Gastrocnemius medialis (tissue), 4 donors: ENCODE measurements at regions not wholly inside any gene's neighbourhood (a gene's known extent, or its start where the extent isn't known, plus 50 kb on each side); places are given as distances from the start of the nearest gene placed in this dataset.
"Not testable (repeated sequence)": the region's sequence is repeated elsewhere in the genome, so short reads cannot be mapped to it uniquely, and the experiment has no call there.

Source experiments
- ATAC-seq, 2 donors: fragments of 150-250 bp; one replicate each; pipeline ENCODE4 v1.9.1; 2016
- DNase-seq, 2 donors: peaks; one replicate each; pipeline ENCODE4 v3.0.0-alpha.2; 2019
- H3K27ac ChIP-seq, 4 donors: fragments of 200-600 bp; sonication (generic); 1 replicate in 1 of 4; 2 replicates in 3 of 4; pipeline ENCODE4 v1.5.1; 2016 to 2018; ENCODE audit warnings: mild to moderate bottlenecking in 2 of 4, moderate library complexity in 1 of 4
- H3K27me3 ChIP-seq, 3 donors: fragments of 200-600 bp; sonication (generic) in 2 of 3; 1 replicate in 1 of 3; 2 replicates in 2 of 3; pipeline versions ENCODE4 v1.5.1 to v1.6.0; 2016 to 2019; ENCODE audit warnings: mild to moderate bottlenecking in 1 of 3, moderate library complexity in 1 of 3
- H3K36me3 ChIP-seq, 2 donors: fragments of 200-600 bp; sonication (generic) in 1 of 2; one replicate each; pipeline ENCODE4 v1.5.1; 2017 to 2018
- H3K4me1 ChIP-seq, 2 donors: fragments of 200-600 bp; sonication (generic) in 1 of 2; one replicate each; pipeline ENCODE4 v1.5.1; 2016 to 2017; ENCODE audit warnings: mild to moderate bottlenecking in 2 of 2
- H3K4me3 ChIP-seq, 4 donors: fragments of 200-600 bp; sonication (generic) in 3 of 4; 1 replicate in 1 of 4; 2 replicates in 3 of 4; pipeline ENCODE4 v1.5.1; 2016 to 2019; ENCODE audit warnings: mild to moderate bottlenecking in 2 of 4
- H3K9me3 ChIP-seq, 3 donors: fragments of 200-600 bp; sonication (generic) in 2 of 3; 1 replicate in 1 of 3; 2 replicates in 2 of 3; pipeline ENCODE4 v1.5.1; 2016 to 2019
- CTCF ChIP-seq, 5 experiments: fragments of 450-650 bp in 3 of 5; fragments of 200-600 bp in 2 of 5; sonication (generic) in 2 of 5; IDR thresholded peaks in 4 of 5; conservative IDR thresholded peaks in 1 of 5; 1 replicate in 4 of 5; 2 replicates in 1 of 5; pipeline ENCODE4 v1.5.1; 2016 to 2019; ENCODE audit warnings: antibody characterized with exemption in 5 of 5, mild to moderate bottlenecking in 3 of 5, moderate library complexity in 3 of 5
- POLR2A ChIP-seq, 2 donors: fragments of 450-650 bp; IDR thresholded peaks; one replicate each; pipeline ENCODE4 v1.6.1; 2017; ENCODE audit warnings: antibody characterized with exemption in 2 of 2, mild to moderate bottlenecking in 2 of 2, moderate library complexity in 2 of 2
- in situ Hi-C, 4 donors: fragments of 200-750 bp; cut with MboI; loops; one replicate each; pipeline versions ENCODE4 v1.15.0 to v1.8.0; 2017; ENCODE audit warnings: low sequenced_read_pairs in 4 of 4
- intact Hi-C: fragments of 100-400 bp; cut with DNase I; formaldehyde crosslinking; loops from one replicate; pipeline ENCODE4 v1.15.1; 2023; ENCODE audit warnings: low total_unique reads

- Histone ChIP-seq H3K4me3 (no peak overlapping the region), H3K27me3 (no peaks in the 10 kb centered on the region), H3K36me3 (no peaks in the 10 kb centered on the region), H3K27ac (no peak overlapping the region), H3K4me1 (no peaks in the 10 kb centered on the region), H3K9me3 (no peaks in the 10 kb centered on the region)
- no peak for DNase-seq
- ATAC-seq = no peak
- no peak for TF ChIP-seq POLR2A (IDR thresholded peaks at IDR 0.05)
- no peak for TF ChIP-seq CTCF (IDR thresholded peaks at IDR 0.05 in 4 of 5, conservative IDR thresholded peaks at IDR 0.05 in 1 of 5)
- intact Hi-C loops (no loop called here), in situ Hi-C loops (no loop called here)
Observed at GRCh38 chr3:11908981-11909698, 62.5 kb upstream of the TAMM41 start.

DNA sequence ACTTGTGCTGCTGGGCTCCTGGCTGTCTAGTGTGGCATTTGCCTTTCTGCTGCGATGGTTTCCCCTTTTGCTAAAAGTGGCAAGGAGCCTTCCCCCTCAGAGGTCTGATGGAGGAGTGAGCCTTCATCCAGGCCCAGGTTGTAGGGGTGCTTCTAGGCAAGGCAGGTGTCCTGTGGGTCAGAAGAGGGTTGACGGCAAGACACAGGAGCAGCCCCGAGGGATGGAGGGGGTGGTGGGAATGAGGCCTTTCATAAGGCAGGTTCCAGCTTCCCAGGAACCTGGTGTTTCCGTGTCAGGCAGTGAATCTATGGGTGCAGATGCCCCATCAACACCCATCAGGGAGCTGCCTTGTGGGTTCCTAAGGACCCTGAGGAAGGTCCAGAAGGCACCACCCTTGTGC is 63.0 kb upstream of the TAMM41 start:
- Histone ChIP-seq H3K36me3 (no peaks in the 10 kb centered on the region), H3K4me3 (no peak overlapping the region), H3K27ac (no peak overlapping the region), H3K27me3 (no peaks in the 10 kb centered on the region), H3K9me3 (no peaks in the 10 kb centered on the region), H3K4me1 (no peaks in the 10 kb centered on the region)
- intact Hi-C loops = no loop called here
- in situ Hi-C loops = no loop called here
- TF ChIP-seq POLR2A (IDR thresholded peaks at IDR 0.05) = no peak
- no peak for TF ChIP-seq CTCF (IDR thresholded peaks at IDR 0.05 in 4 of 5, conservative IDR thresholded peaks at IDR 0.05 in 1 of 5)
- DNase-seq = no peak
- ATAC-seq = no peak

- H3K27ac ChIP-seq, H3K4me3 ChIP-seq, DNase-seq, H3K27me3 ChIP-seq, H3K4me1 ChIP-seq, H3K9me3 ChIP-seq, ATAC-seq, H3K36me3 ChIP-seq, in situ Hi-C loops, intact Hi-C loops: not testable (repeated sequence)
Observed at GRCh38 chr3:11910216-11910930, 63.7 kb upstream of the TAMM41 start.

GRCh38 chr3:11910971-11911531 is 64.4 kb upstream of the TAMM41 start:
- ATAC-seq (no peak), DNase-seq (no peak)
- no peak overlapping the region for H3K27ac ChIP-seq
- in situ Hi-C loops = no loop called here
- no peaks in the 10 kb centered on the region for H3K36me3 ChIP-seq
- intact Hi-C loops = no loop called here
- TF ChIP-seq CTCF (IDR thresholded peaks at IDR 0.05 in 4 of 5, conservative IDR thresholded peaks at IDR 0.05 in 1 of 5) (no peak), POLR2A (IDR thresholded peaks at IDR 0.05) (no peak)
- H3K4me1 ChIP-seq = no peaks in the 10 kb centered on the region
- H3K4me3 ChIP-seq = no peak overlapping the region
- H3K27me3 ChIP-seq = no peaks in the 10 kb centered on the region
- H3K9me3 ChIP-seq = no peaks in the 10 kb centered on the region

DNA sequence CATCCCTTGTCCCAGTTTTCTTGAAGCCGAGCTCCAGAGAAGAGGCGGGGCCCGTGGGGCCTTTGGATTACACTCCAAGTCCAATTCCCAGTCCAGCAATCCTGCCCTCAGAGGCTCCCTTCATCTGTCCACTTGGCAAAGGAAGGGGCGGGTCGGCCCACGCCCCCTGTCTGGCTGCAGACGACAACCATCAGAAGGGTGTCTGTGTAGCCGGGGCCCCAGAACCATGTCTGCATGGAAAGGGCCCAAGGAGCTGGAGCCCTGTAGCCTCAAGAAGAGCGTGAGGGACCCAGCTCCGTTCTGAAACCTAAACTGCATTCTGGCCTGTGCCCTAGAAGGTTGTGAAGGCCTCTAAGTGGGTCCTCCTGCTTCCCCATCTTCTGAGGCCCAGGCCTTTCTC is 65.2 kb upstream of the TAMM41 start:
- in situ Hi-C loops, intact Hi-C loops, H3K27me3 ChIP-seq, H3K27ac ChIP-seq, ATAC-seq, H3K36me3 ChIP-seq, H3K4me3 ChIP-seq, DNase-seq, H3K9me3 ChIP-seq, H3K4me1 ChIP-seq: not testable (repeated sequence)
